ENCODE measurements at regions not wholly inside any gene's neighbourhood (a gene's known extent, or its start where the extent isn't known, plus 50 kb on each side); places are given as distances from the start of the nearest gene placed in this dataset.
A peak's percentile ranks its signal among the peaks of the same experiment; 100 is the strongest.
"Not testable (repeated sequence)": the region's sequence is repeated elsewhere in the genome, so short reads cannot be mapped to it uniquely, and the experiment has no call there.

- DNase-seq, result peak; percentile 8
Observed at GRCh38 chr6:95660544-95660943, 83.2 kb downstream of the MANEA start.

- DNase-seq, result no peak
Observed at GRCh38 chr6:95670011-95670463, 92.7 kb downstream of the MANEA start.

GRCh38 chr6:95676011-95676628 is 98.8 kb downstream of the MANEA start:
- no peak for DNase-seq

- DNase-seq, result no peak
Observed at GRCh38 chr6:95679981-95680380, 102.6 kb downstream of the MANEA start.

- DNase-seq, result no peak
Observed at GRCh38 chr6:95681736-95682135, 104.4 kb downstream of the MANEA start.

GRCh38 chr6:95682476-95682875 is 105.1 kb downstream of the MANEA start:
- DNase-seq, result no peak

- DNase-seq, result no peak
Observed at GRCh38 chr6:95685822-95686221, 108.5 kb downstream of the MANEA start.

- no peak for DNase-seq
Observed at GRCh38 chr6:95686272-95686671, 108.9 kb downstream of the MANEA start.

- DNase-seq, result no peak
Observed at GRCh38 chr6:95686895-95687294, 109.6 kb downstream of the MANEA start.

- no peak for DNase-seq
Observed at GRCh38 chr6:95687839-95688238, 110.5 kb downstream of the MANEA start.

- DNase-seq, result peak; percentile 2
Observed at GRCh38 chr6:95690328-95690727, 113.0 kb downstream of the MANEA start.

GRCh38 chr6:95693108-95693507 is 115.8 kb downstream of the MANEA start:
- DNase-seq, result no peak

- no peak for DNase-seq
Observed at GRCh38 chr6:95698271-95698670, 120.9 kb downstream of the MANEA start.

GRCh38 chr6:95723638-95724037 is 146.3 kb downstream of the MANEA start:
- DNase-seq, result no peak

GRCh38 chr6:95725344-95725743 is 148.0 kb downstream of the MANEA start:
- no peak for DNase-seq

GRCh38 chr6:95740157-95740556 is 162.8 kb downstream of the MANEA start:
- DNase-seq, result no peak

- no peak for DNase-seq
Observed at GRCh38 chr6:95741045-95741444, 163.7 kb downstream of the MANEA start.

- no peak for DNase-seq
Observed at GRCh38 chr6:95742767-95743289, 165.5 kb downstream of the MANEA start.

- DNase-seq, result no peak
Observed at GRCh38 chr6:95743591-95743990, 166.3 kb downstream of the MANEA start.

- DNase-seq, result not testable (repeated sequence)
Observed at GRCh38 chr6:95758236-95759069, 181.1 kb downstream of the MANEA start.

GRCh38 chr6:95767897-95768463 is 190.6 kb downstream of the MANEA start:
- no peak for DNase-seq

- DNase-seq, result no peak
Observed at GRCh38 chr6:95768539-95768938, 191.2 kb downstream of the MANEA start.

GRCh38 chr6:95777338-95777737 is 200.0 kb downstream of the MANEA start:
- DNase-seq, result no peak

GRCh38 chr6:95780037-95780436 is 202.7 kb downstream of the MANEA start:
- no peak for DNase-seq
